T47D (cell line): ENCODE measurements at regions not wholly inside any gene's neighbourhood (a gene's known extent, or its start where the extent isn't known, plus 50 kb on each side); places are given as distances from the start of the nearest gene placed in this dataset.
"Not testable (repeated sequence)": the region's sequence is repeated elsewhere in the genome, so short reads cannot be mapped to it uniquely, and the experiment has no call there.

ENCODE experiments used
- DNase-seq, 2 experiments: peaks; one replicate each; pipeline versions ENCODE4 v3.0.0 to v3.0.0-alpha.2; 2011 to 2012; ENCODE audit warnings: low read depth in 1 of 2, low spot score in 1 of 2
- JUND ChIP-seq: IDR thresholded peaks from 2 replicates; pipeline ENCODE4 v1.6.1; 2012; ENCODE audit warnings: low read depth
- in situ Hi-C: cut with HindIII; loops from 2 replicates; pipeline ENCODE4 v1.10.0; 2016; ENCODE audit warnings: low sequenced_read_pairs, low pct_unique_long_range_greater_than_20kb

GRCh38 chr4:105036991-105037390 lies 109.7 kb upstream of the TET2 start:
- TF ChIP-seq JUND: no peak
- in situ Hi-C loops: no loop called here
- DNase-seq: peak in 1 of 2 experiments; percentile 1

DNA sequence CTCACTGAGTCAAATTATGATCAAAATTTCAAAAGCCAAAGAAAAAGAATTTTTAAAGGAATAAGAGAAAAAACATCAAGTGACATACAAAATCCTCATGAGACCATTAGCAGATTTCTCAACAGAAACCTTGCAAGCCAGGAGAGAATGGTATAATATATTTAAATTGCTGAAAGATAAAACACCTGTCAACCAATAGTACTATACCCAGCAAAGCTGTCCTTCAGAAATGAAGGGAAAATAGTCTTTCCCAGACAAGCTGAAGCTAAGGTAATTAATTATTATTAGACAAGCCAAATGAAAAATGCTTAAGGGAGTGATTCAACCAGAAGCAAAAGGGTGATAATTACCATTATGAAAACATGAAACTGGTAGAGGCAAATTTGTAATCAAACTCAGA lies 104.2 kb upstream of the TET2 start:
- no peak for DNase-seq
- in situ Hi-C loops: no loop called here
- no peak for TF ChIP-seq JUND

- no peak for TF ChIP-seq JUND
- in situ Hi-C loops: no loop called here
- no peak for DNase-seq
Observed at GRCh38 chr4:105050896-105051295, 95.8 kb upstream of the TET2 start.

DNA sequence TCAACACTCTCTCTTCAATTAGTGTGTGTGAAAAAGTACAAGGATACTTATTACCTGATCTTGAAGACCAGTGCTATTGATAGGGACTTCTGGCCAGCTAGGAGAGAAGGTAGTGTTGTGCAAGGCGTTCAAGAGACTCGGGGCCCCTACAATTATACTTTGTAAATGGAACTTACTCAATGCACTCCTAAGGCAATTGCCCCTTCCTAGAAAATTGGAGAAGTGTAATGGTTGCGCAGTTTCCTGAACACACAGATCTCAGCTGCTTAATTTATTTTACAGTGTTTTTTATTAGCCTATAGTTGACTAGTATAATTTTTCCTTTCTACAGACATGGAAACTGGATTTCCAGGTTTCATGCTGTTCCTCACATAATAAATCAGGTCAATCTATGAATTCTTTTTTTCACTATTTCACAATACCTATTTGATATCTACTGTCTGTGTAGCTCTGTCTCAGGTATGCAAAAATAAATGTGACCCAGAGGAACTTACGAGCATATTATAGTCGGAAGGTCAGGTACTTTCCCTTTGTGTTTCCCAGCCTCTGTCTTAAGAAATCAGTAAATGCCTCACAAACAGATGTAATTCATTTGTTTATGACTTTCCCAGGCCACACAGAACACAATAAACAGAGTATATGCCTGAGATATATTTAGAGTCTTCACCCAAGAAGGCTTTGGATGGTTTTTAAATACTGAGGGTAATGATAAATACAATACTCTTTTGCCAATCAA lies 89.1 kb upstream of the TET2 start:
- DNase-seq: no peak
- in situ Hi-C loops: no loop called here

DNA sequence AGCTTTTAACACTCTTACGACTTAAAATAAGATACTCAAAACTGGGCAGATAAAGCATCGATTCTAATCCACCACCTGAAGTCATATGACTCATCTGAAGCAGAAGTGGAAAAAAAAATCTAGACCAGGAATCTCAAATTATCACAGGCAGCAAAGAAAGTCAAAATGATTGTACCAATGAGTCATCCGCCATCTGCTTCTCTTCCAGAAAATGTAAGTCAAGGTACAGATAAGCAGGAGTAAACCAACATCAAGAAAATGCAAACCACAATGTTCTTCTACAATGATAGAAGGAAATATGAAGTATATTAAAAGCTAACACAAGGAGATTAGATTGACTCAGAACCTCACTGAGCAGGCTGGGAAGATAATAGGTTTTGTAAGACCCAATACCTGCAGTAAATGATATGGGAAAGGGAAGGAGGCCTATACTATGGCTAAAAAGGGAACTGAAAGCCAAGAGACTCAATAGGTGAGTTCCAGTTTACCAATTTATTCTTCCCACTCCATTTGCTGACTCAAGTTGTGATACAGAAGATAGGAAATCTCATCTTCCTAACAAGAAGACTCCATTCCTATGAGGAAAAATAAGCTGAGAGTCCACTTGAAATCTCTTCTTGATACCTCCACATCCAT lies 88.4 kb upstream of the TET2 start:
- TF ChIP-seq JUND: no peak
- in situ Hi-C loops: no loop called here
- DNase-seq: no peak

More for the DNA sequence above, 89.1 kb upstream of the TET2 start:
- no peak for TF ChIP-seq JUND

DNA sequence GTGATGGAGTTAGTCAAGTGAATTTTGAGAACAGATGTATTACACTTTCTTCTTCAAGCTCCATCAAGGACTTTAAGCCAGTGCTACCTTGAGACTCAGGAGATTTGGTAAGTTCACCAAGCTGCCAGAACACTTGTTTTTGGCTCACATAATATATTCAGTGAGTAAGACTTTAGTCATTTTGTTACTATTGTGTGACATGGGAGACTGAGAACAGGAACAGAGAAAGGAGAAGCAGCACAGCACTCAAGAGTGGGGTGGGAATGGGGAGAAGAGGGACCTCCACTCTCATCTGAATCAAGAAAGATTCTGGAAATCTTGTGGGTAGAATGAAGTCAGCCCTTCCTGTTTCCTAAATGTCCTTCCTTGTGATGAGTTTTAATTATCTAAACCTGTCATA lies 87.3 kb upstream of the TET2 start:
- in situ Hi-C loops: no loop called here
- DNase-seq: no peak
- TF ChIP-seq JUND: no peak

- DNase-seq: no peak
- TF ChIP-seq JUND: no peak
- in situ Hi-C loops: no loop called here
Observed at GRCh38 chr4:105060628-105061027, 86.0 kb upstream of the TET2 start.

DNA sequence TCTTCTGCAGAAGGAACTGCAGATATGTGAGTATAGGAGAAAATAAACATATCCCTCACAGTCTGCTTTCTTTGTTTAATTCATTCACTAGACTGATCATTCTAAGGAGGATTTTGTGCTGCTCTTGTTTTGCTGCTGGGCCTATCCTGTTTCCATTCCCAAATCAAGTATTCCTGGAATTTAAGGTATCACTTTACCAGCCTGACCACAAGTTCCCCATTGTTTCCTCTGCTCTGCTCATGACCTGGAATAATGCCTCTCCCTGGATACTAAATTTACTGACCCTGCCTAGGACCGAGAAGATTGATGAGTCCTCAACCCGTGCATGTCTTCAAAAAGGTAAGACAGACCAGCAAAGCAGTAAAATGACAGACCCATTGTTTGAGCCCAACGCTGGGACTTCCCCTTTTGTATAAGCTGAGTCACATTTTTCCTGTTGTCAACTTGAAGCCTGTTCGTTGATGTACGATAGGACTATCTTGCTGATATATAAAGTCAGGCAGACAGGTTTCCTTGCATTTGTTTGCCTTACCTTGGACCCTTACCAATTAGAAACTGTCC lies 85.5 kb upstream of the TET2 start:
- DNase-seq: peak in 1 of 2 experiments; percentile 1
- no peak for TF ChIP-seq JUND
- in situ Hi-C loops: no loop called here

GRCh38 chr4:105061731-105062130 lies 84.9 kb upstream of the TET2 start:
- in situ Hi-C loops: no loop called here
- no peak for DNase-seq
- no peak for TF ChIP-seq JUND

DNA sequence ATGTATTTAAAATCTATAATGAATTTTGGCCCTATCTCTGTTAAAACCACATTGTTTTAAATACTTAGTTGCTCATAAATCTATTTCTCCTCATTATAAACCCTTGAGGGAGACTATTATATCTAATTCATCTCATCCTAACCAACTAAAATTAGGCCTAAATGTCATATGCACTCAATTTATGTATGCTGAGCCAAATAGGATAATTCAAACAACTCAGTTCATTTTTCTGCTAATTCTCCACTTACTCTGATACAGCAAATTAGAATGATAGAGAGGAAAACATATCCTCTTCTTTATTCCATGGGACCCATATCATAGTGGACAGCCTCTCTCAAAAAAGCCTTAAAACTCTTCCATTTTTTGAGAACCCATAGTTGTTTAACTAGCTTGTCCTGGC lies 80.3 kb upstream of the TET2 start:
- no peak for TF ChIP-seq JUND
- in situ Hi-C loops: no loop called here
- DNase-seq: no peak

DNA sequence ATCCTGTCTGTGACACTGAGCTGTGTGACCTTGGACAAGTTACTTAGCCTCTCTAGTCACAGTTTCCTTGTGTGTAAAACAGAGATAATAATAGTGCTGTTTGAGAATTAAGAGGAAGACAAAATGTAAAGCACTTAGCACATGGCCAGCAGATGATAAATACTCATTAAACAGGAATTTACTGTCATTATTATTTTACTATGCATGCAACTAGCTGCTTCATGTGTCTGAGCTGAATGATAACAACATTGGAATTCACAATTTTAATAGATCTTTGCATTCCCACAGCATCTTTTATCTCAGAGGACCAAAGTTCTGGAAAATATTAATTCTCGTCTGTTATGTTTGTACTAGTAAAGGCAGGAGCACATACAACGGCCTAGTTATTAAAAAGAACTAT lies 79.2 kb upstream of the TET2 start:
- in situ Hi-C loops: no loop called here
- DNase-seq: no peak
- TF ChIP-seq JUND: no peak

- in situ Hi-C loops: no loop called here
Observed at GRCh38 chr4:105067946-105068345, 78.7 kb upstream of the TET2 start.

GRCh38 chr4:105068516-105068915 lies 78.2 kb upstream of the TET2 start:
- DNase-seq: no peak
- in situ Hi-C loops: no loop called here
- TF ChIP-seq JUND: no peak

More at GRCh38 chr4:105067946-105068345, 78.7 kb upstream of the TET2 start:
- no peak for TF ChIP-seq JUND
- DNase-seq: no peak

GRCh38 chr4:105072095-105072494 lies 74.6 kb upstream of the TET2 start:
- in situ Hi-C loops: not testable (repeated sequence)

More at GRCh38 chr4:105072095-105072494, 74.6 kb upstream of the TET2 start:
- not testable (repeated sequence) for DNase-seq
